ENCODE measurements at regions not wholly inside any gene's neighbourhood (a gene's known extent, or its start where the extent isn't known, plus 50 kb on each side); places are given as distances from the start of the nearest gene placed in this dataset.

GRCh38 chr5:167626341-167627123 lies 664.9 kb upstream of the WWC1 start:
- TF ChIP-seq, protein P1, sequence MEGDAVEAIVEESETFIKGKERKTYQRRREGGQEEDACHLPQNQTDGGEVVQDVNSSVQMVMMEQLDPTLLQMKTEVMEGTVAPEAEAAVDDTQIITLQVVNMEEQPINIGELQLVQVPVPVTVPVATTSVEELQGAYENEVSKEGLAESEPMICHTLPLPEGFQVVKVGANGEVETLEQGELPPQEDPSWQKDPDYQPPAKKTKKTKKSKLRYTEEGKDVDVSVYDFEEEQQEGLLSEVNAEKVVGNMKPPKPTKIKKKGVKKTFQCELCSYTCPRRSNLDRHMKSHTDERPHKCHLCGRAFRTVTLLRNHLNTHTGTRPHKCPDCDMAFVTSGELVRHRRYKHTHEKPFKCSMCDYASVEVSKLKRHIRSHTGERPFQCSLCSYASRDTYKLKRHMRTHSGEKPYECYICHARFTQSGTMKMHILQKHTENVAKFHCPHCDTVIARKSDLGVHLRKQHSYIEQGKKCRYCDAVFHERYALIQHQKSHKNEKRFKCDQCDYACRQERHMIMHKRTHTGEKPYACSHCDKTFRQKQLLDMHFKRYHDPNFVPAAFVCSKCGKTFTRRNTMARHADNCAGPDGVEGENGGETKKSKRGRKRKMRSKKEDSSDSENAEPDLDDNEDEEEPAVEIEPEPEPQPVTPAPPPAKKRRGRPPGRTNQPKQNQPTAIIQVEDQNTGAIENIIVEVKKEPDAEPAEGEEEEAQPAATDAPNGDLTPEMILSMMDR (IDR thresholded peaks at IDR 0.05): no peak
- no peak for TF ChIP-seq POLR2A (IDR thresholded peaks at IDR 0.05)
